ENCODE measurements at regions not wholly inside any gene's neighbourhood (a gene's known extent, or its start where the extent isn't known, plus 50 kb on each side); places are given as distances from the start of the nearest gene placed in this dataset.

DNA sequence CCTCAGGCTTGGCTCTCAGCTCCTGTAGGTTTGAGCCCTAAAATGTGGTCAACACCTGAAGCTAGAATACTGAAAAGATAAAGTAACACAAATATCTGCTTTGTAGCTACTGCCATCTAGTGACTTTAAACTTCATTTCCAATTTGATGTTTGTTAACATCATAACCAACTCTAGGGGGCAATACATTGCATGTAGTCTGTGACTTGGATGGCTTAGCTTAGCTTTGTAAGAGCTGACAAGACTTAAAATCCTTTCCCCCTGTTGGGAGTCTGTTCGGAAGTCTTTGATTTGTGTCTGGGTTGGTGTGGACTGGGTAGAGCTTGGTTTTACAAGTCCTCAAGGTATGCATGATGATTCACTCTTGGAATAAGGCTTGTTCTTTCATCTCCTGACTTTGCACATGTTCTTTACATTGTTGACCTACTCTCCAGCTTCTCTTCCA lies 51.7 kb downstream of the SCN11A start (continued):
- TF ChIP-seq, protein P1, sequence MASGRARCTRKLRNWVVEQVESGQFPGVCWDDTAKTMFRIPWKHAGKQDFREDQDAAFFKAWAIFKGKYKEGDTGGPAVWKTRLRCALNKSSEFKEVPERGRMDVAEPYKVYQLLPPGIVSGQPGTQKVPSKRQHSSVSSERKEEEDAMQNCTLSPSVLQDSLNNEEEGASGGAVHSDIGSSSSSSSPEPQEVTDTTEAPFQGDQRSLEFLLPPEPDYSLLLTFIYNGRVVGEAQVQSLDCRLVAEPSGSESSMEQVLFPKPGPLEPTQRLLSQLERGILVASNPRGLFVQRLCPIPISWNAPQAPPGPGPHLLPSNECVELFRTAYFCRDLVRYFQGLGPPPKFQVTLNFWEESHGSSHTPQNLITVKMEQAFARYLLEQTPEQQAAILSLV (CRISPR knock-in tag; IDR thresholded peaks at IDR 0.05; ENCODE audit: borderline replicate concordance): no peak
- TF ChIP-seq, protein P2, sequence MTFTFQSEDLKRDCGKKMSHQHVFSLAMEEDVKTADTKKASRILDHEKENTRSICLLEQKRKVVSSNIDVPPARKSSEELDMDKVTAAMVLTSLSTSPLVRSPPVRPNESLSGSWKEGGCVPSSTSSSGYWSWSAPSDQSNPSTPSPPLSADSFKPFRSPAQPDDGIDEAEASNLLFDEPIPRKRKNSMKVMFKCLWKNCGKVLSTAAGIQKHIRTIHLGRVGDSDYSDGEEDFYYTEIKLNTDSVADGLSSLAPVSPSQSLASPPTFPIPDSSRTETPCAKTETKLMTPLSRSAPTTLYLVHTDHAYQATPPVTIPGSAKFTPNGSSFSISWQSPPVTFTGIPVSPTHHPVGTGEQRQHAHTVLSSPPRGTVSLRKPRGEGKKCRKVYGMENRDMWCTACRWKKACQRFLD (CRISPR knock-in tag; IDR thresholded peaks at IDR 0.05; ENCODE audit: borderline replicate concordance): no peak
- TF ChIP-seq ZNF878 (CRISPR knock-in tag; IDR thresholded peaks at IDR 0.05) (no peak), DR1 (CRISPR knock-in tag; IDR thresholded peaks at IDR 0.05) (no peak), NFE2L1 (CRISPR knock-in tag; IDR thresholded peaks at IDR 0.05; ENCODE audit: borderline replicate concordance) (no peak), RAD21 (CRISPR knock-in tag; IDR thresholded peaks at IDR 0.05) (0 out of 2 replicates have a peak, but pooled peaks have one; percentile 37), RFX3 (CRISPR knock-in tag; IDR thresholded peaks at IDR 0.05) (no peak), ZNF431 (CRISPR knock-in tag; IDR thresholded peaks at IDR 0.05; ENCODE audit: borderline replicate concordance, low read depth) (no peak), RFXAP (CRISPR knock-in tag; IDR thresholded peaks at IDR 0.05; ENCODE audit: borderline replicate concordance) (no peak), IKZF1 (IDR thresholded peaks at IDR 0.05) (no peak), ZKSCAN5 (CRISPR knock-in tag; IDR thresholded peaks at IDR 0.05) (no peak), ZBTB3 (CRISPR knock-in tag; IDR thresholded peaks at IDR 0.05; ENCODE audit: borderline replicate concordance, low read depth) (no peak), FOXA3 (CRISPR knock-in tag; IDR thresholded peaks at IDR 0.05) (peak; percentile 27; the same call in 1 of the 2 replicates), MIER3 (CRISPR knock-in tag; IDR thresholded peaks at IDR 0.05; ENCODE audit: borderline replicate concordance) (no peak), ZFP37 (CRISPR knock-in tag; IDR thresholded peaks at IDR 0.05; ENCODE audit: borderline replicate concordance) (no peak)
- TF ChIP-seq, protein P3, sequence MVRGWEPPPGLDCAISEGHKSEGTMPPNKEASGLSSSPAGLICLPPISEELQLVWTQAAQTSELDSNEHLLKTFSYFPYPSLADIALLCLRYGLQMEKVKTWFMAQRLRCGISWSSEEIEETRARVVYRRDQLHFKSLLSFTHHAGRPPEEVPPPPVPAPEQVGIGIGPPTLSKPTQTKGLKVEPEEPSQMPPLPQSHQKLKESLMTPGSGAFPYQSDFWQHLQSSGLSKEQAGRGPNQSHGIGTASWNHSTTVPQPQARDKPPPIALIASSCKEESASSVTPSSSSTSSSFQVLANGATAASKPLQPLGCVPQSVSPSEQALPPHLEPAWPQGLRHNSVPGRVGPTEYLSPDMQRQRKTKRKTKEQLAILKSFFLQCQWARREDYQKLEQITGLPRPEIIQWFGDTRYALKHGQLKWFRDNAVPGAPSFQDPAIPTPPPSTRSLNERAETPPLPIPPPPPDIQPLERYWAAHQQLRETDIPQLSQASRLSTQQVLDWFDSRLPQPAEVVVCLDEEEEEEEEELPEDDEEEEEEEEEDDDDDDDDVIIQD (CRISPR knock-in tag; IDR thresholded peaks at IDR 0.05; ENCODE audit: low read depth): no peak
- TF ChIP-seq, protein P4, sequence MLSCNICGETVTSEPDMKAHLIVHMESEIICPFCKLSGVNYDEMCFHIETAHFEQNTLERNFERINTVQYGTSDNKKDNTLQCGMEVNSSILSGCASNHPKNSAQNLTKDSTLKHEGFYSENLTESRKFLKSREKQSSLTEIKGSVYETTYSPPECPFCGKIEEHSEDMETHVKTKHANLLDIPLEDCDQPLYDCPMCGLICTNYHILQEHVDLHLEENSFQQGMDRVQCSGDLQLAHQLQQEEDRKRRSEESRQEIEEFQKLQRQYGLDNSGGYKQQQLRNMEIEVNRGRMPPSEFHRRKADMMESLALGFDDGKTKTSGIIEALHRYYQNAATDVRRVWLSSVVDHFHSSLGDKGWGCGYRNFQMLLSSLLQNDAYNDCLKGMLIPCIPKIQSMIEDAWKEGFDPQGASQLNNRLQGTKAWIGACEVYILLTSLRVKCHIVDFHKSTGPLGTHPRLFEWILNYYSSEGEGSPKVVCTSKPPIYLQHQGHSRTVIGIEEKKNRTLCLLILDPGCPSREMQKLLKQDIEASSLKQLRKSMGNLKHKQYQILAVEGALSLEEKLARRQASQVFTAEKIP (CRISPR knock-in tag; IDR thresholded peaks at IDR 0.05; ENCODE audit: borderline replicate concordance): no peak
- TF ChIP-seq, protein P5, sequence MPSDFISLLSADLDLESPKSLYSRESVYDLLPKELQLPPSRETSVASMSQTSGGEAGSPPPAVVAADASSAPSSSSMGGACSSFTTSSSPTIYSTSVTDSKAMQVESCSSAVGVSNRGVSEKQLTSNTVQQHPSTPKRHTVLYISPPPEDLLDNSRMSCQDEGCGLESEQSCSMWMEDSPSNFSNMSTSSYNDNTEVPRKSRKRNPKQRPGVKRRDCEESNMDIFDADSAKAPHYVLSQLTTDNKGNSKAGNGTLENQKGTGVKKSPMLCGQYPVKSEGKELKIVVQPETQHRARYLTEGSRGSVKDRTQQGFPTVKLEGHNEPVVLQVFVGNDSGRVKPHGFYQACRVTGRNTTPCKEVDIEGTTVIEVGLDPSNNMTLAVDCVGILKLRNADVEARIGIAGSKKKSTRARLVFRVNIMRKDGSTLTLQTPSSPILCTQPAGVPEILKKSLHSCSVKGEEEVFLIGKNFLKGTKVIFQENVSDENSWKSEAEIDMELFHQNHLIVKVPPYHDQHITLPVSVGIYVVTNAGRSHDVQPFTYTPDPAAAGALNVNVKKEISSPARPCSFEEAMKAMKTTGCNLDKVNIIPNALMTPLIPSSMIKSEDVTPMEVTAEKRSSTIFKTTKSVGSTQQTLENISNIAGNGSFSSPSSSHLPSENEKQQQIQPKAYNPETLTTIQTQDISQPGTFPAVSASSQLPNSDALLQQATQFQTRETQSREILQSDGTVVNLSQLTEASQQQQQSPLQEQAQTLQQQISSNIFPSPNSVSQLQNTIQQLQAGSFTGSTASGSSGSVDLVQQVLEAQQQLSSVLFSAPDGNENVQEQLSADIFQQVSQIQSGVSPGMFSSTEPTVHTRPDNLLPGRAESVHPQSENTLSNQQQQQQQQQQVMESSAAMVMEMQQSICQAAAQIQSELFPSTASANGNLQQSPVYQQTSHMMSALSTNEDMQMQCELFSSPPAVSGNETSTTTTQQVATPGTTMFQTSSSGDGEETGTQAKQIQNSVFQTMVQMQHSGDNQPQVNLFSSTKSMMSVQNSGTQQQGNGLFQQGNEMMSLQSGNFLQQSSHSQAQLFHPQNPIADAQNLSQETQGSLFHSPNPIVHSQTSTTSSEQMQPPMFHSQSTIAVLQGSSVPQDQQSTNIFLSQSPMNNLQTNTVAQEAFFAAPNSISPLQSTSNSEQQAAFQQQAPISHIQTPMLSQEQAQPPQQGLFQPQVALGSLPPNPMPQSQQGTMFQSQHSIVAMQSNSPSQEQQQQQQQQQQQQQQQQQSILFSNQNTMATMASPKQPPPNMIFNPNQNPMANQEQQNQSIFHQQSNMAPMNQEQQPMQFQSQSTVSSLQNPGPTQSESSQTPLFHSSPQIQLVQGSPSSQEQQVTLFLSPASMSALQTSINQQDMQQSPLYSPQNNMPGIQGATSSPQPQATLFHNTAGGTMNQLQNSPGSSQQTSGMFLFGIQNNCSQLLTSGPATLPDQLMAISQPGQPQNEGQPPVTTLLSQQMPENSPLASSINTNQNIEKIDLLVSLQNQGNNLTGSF (CRISPR knock-in tag; IDR thresholded peaks at IDR 0.05): no peak
- TF ChIP-seq, protein P6, sequence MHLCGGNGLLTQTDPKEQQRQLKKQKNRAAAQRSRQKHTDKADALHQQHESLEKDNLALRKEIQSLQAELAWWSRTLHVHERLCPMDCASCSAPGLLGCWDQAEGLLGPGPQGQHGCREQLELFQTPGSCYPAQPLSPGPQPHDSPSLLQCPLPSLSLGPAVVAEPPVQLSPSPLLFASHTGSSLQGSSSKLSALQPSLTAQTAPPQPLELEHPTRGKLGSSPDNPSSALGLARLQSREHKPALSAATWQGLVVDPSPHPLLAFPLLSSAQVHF (CRISPR knock-in tag; IDR thresholded peaks at IDR 0.05): no peak
